Body of pancreas (tissue), 4 donors: ENCODE measurements at regions not wholly inside any gene's neighbourhood (a gene's known extent, or its start where the extent isn't known, plus 50 kb on each side); places are given as distances from the start of the nearest gene placed in this dataset.
"Not testable (repeated sequence)": the region's sequence is repeated elsewhere in the genome, so short reads cannot be mapped to it uniquely, and the experiment has no call there.

Source experiments
- ATAC-seq: fragments of 150-250 bp; one replicate; pipeline ENCODE4 v1.9.1; 2016
- DNase-seq, 4 donors: peaks; one replicate each; pipeline ENCODE4 v3.0.0-alpha.2; 2019
- H3K27ac ChIP-seq, 4 donors: fragments of 200-600 bp; sonication (generic); 1 replicate in 3 of 4; 2 replicates in 1 of 4; pipeline versions ENCODE4 v1.5.1 to v1.6.1; 2016 to 2019; ENCODE audit warnings: mild to moderate bottlenecking in 1 of 4, mixed read lengths in 1 of 4, moderate library complexity in 1 of 4
- H3K27me3 ChIP-seq, 2 donors: fragments of 200-600 bp; sonication (generic); one replicate each; pipeline ENCODE4 v1.6.0; 2016; ENCODE audit warnings: mild to moderate bottlenecking in 1 of 2
- H3K36me3 ChIP-seq, 2 donors: fragments of 200-600 bp; sonication (generic); replicated peaks in 1 of 2; 2 replicates each; pipeline ENCODE4 v1.5.1; 2016; ENCODE audit warnings: low read depth in 2 of 2; ENCODE audit not compliant: insufficient read depth in 1 of 2
- H3K4me1 ChIP-seq: fragments of 200-600 bp; sonication (generic); one replicate; pipeline ENCODE4 v1.6.0; 2016
- H3K4me3 ChIP-seq, 2 donors: fragments of 200-600 bp; sonication (generic); 1 replicate in 1 of 2; 2 replicates in 1 of 2; pipeline ENCODE4 v1.5.1; 2016 to 2019
- H3K9me3 ChIP-seq, 3 donors: fragments of 200-600 bp; sonication (generic); 1 replicate in 2 of 3; 2 replicates in 1 of 3; pipeline ENCODE4 v1.5.1; 2016
- CTCF ChIP-seq, 7 experiments: fragments of 450-650 bp in 4 of 7; fragments of 200-600 bp in 3 of 7; sonication (generic) in 3 of 7; IDR thresholded peaks; one replicate each; pipeline ENCODE4 v1.5.1; 2016 to 2019; ENCODE audit warnings: antibody characterized with exemption in 7 of 7
- POLR2A ChIP-seq, 3 donors: fragments of 450-650 bp; IDR thresholded peaks; one replicate each; pipeline ENCODE4 v1.6.1; 2016; ENCODE audit warnings: antibody characterized with exemption in 3 of 3, mild to moderate bottlenecking in 2 of 3
- WGBS, 2 donors: methylation state at CpG; one replicate each; pipeline ENCODE4 v1.1.5; 2017; 5-methylcytosine and 5-hydroxymethylcytosine counted together
- intact Hi-C: fragments of 100-400 bp; cut with DNase I; formaldehyde crosslinking; loops from one replicate; pipeline ENCODE4 v1.15.1; 2023

GRCh38 chr1:101420406-101420805 lies 183.6 kb downstream of the S1PR1 start:
- intact Hi-C loops, result no loop called here
- no peak overlapping the region for H3K27ac ChIP-seq
- DNase-seq, result no peak
- H3K4me1 ChIP-seq, result no peaks in the 10 kb centered on the region
- H3K36me3 ChIP-seq, result no peaks in the 10 kb centered on the region
- no peak for TF ChIP-seq POLR2A (IDR thresholded peaks at IDR 0.05)
- no peak for TF ChIP-seq CTCF (IDR thresholded peaks at IDR 0.05)
- no peak overlapping the region for H3K4me3 ChIP-seq
- no peaks in the 10 kb centered on the region for H3K27me3 ChIP-seq
- WGBS, 2 donors, result 23 to 28% methylated on average over 2 of the region's 2 CpGs
- no peaks in the 10 kb centered on the region for H3K9me3 ChIP-seq
- no peak for ATAC-seq

- 65 to 73% methylated on average over 1 of the region's 1 CpG for WGBS, 2 donors
Measured at GRCh38 chr1:101428083-101428482, 191.3 kb downstream of the S1PR1 start.

GRCh38 chr1:101428562-101428961 lies 191.7 kb downstream of the S1PR1 start:
- Histone ChIP-seq H3K36me3 (no peaks in the 10 kb centered on the region), H3K4me3 (no peak overlapping the region), H3K9me3 (no peaks in the 10 kb centered on the region), H3K27me3 (no peaks in the 10 kb centered on the region), H3K4me1 (no peaks in the 10 kb centered on the region), H3K27ac (no peak overlapping the region)
- WGBS, 2 donors, result 51 to 66% methylated on average over 1 of the region's 1 CpG
- intact Hi-C loops, result no loop called here
- DNase-seq (no peak), ATAC-seq (no peak)
- no peak for TF ChIP-seq POLR2A (IDR thresholded peaks at IDR 0.05)

More at GRCh38 chr1:101428083-101428482, 191.3 kb downstream of the S1PR1 start:
- H3K27me3 ChIP-seq, H3K27ac ChIP-seq, H3K4me1 ChIP-seq, intact Hi-C loops, H3K36me3 ChIP-seq, DNase-seq, H3K4me3 ChIP-seq, H3K9me3 ChIP-seq, ATAC-seq: not testable (repeated sequence)

- no peak overlapping the region for H3K27ac ChIP-seq
- DNase-seq (no peak), ATAC-seq (no peak)
- no peaks in the 10 kb centered on the region for H3K9me3 ChIP-seq
- intact Hi-C loops, result no loop called here
- H3K36me3 ChIP-seq, result no peaks in the 10 kb centered on the region
- H3K27me3 ChIP-seq, result no peaks in the 10 kb centered on the region
- 32 to 41% methylated on average over 4 of the region's 4 CpGs for WGBS, 2 donors
- H3K4me3 ChIP-seq, result no peak overlapping the region
- no peak for TF ChIP-seq CTCF (IDR thresholded peaks at IDR 0.05)
- TF ChIP-seq POLR2A (IDR thresholded peaks at IDR 0.05), result no peak
- no peaks in the 10 kb centered on the region for H3K4me1 ChIP-seq
Measured at GRCh38 chr1:101431956-101432510, 195.2 kb downstream of the S1PR1 start.

- H3K36me3 ChIP-seq, result no peaks in the 10 kb centered on the region
- intact Hi-C loops, result no loop called here
- H3K4me3 ChIP-seq, result no peak overlapping the region
- TF ChIP-seq POLR2A (IDR thresholded peaks at IDR 0.05) (no peak), CTCF (IDR thresholded peaks at IDR 0.05) (no peak)
- H3K4me1 ChIP-seq, result no peaks in the 10 kb centered on the region
- H3K9me3 ChIP-seq, result no peaks in the 10 kb centered on the region
- 54 to 58% methylated on average over 4 of the region's 4 CpGs for WGBS, 2 donors
- H3K27ac ChIP-seq, result no peak overlapping the region
- DNase-seq, result no peak
- ATAC-seq, result no peak
- H3K27me3 ChIP-seq, result no peaks in the 10 kb centered on the region
Measured at GRCh38 chr1:101435831-101436511, 199.2 kb downstream of the S1PR1 start.

- no peak for ATAC-seq
- Histone ChIP-seq H3K36me3 (no peaks in the 10 kb centered on the region), H3K27ac (no peak overlapping the region), H3K27me3 (no peaks in the 10 kb centered on the region), H3K9me3 (no peaks in the 10 kb centered on the region), H3K4me1 (no peaks in the 10 kb centered on the region), H3K4me3 (no peak overlapping the region)
- DNase-seq, result no peak
- intact Hi-C loops, result no loop called here
- WGBS, 2 donors, result 45 to 48% methylated on average over 1 of the region's 1 CpG
- TF ChIP-seq CTCF (IDR thresholded peaks at IDR 0.05), result no peak
- no peak for TF ChIP-seq POLR2A (IDR thresholded peaks at IDR 0.05)
Measured at GRCh38 chr1:101437800-101438199, 201.0 kb downstream of the S1PR1 start.
